Esophagus squamous epithelium (tissue), 5 donors: ENCODE measurements at regions not wholly inside any gene's neighbourhood (a gene's known extent, or its start where the extent isn't known, plus 50 kb on each side); places are given as distances from the start of the nearest gene placed in this dataset.
"Not testable (repeated sequence)": the region's sequence is repeated elsewhere in the genome, so short reads cannot be mapped to it uniquely, and the experiment has no call there.

Experiments
- DNase-seq: peaks from one replicate; lab custom pipeline; 2025; lab: John Stamatoyannopoulos, UW
- H3K27ac ChIP-seq, 4 donors: fragments of 200-600 bp; sonication (generic); one replicate each; pipeline ENCODE4 v1.5.1; 2016 to 2019; ENCODE audit warnings: mild to moderate bottlenecking in 1 of 4
- H3K27me3 ChIP-seq, 4 donors: fragments of 200-600 bp; sonication (generic); 1 replicate in 3 of 4; 2 replicates in 1 of 4; pipeline versions ENCODE4 v1.5.1 to v1.6.0; 2017 to 2021; ENCODE audit warnings: antibody characterized with exemption in 1 of 4
- H3K36me3 ChIP-seq, 3 donors: fragments of 200-600 bp; sonication (generic); one replicate each; pipeline ENCODE4 v1.5.1; 2016 to 2019
- H3K4me1 ChIP-seq, 3 donors: fragments of 200-600 bp; sonication (generic); one replicate each; pipeline ENCODE4 v1.5.1; 2017 to 2019
- H3K4me3 ChIP-seq, 4 donors: fragments of 200-600 bp; sonication (generic); 1 replicate in 3 of 4; 2 replicates in 1 of 4; pipeline ENCODE4 v1.5.1; 2016 to 2019; ENCODE audit warnings: mild to moderate bottlenecking in 2 of 4, moderate library complexity in 1 of 4
- H3K9me3 ChIP-seq, 3 donors: fragments of 200-600 bp; sonication (generic); one replicate each; pipeline ENCODE4 v1.5.1; 2016 to 2019
- CTCF ChIP-seq, 6 experiments: fragments of 450-650 bp in 4 of 6; fragments of 200-600 bp in 2 of 6; sonication (generic) in 2 of 6; IDR thresholded peaks; one replicate each; pipeline ENCODE4 v1.5.1; 2016 to 2019; ENCODE audit warnings: antibody characterized with exemption in 6 of 6, mild to moderate bottlenecking in 4 of 6, moderate library complexity in 4 of 6
- POLR2A ChIP-seq, 4 donors: fragments of 450-650 bp; IDR thresholded peaks; one replicate each; pipeline ENCODE4 v1.6.1; 2017; ENCODE audit warnings: antibody characterized with exemption in 4 of 4, mild to moderate bottlenecking in 4 of 4, moderate library complexity in 3 of 4
- WGBS, 2 donors: methylation state at CpG; one replicate each; pipeline ENCODE4 v1.1.5; 2018; 5-methylcytosine and 5-hydroxymethylcytosine counted together
- intact Hi-C: fragments of 100-400 bp; cut with DNase I; formaldehyde crosslinking; loops from one replicate; pipeline ENCODE4 v1.15.0; 2022
- donor health status: DM: yes; HTN: yes; CAD: no.

- WGBS, 2 donors, result 75 to 82% methylated on average over 5 of the region's 5 CpGs
- DNase-seq, result no peak
- Histone ChIP-seq H3K27ac (no peak overlapping the region), H3K27me3 (no peaks in the 10 kb centered on the region), H3K9me3 (no peaks in the 10 kb centered on the region), H3K4me3 (no peak overlapping the region), H3K36me3 (no peaks in the 10 kb centered on the region), H3K4me1 (no peaks in the 10 kb centered on the region)
- intact Hi-C loops, result no loop called here
- no peak for TF ChIP-seq CTCF (IDR thresholded peaks at IDR 0.05)
- no peak for TF ChIP-seq POLR2A (IDR thresholded peaks at IDR 0.05)
Observed at GRCh38 chr14:53260286-53260685, 107.2 kb upstream of the DDHD1 start.

GRCh38 chr14:53252141-53252540, 99.0 kb upstream of the DDHD1 start:
- Histone ChIP-seq H3K27me3 (no peaks in the 10 kb centered on the region), H3K4me1 (no peaks in the 10 kb centered on the region), H3K9me3 (no peaks in the 10 kb centered on the region), H3K4me3 (no peak overlapping the region), H3K36me3 (no peaks in the 10 kb centered on the region), H3K27ac (no peak overlapping the region)
- 59 to 68% methylated on average over 1 of the region's 1 CpG for whole genome bisulfite sequencing, 2 donors
- DNase-seq, result no peak
- no peak for TF ChIP-seq POLR2A (IDR thresholded peaks at IDR 0.05)
- TF ChIP-seq CTCF (IDR thresholded peaks at IDR 0.05), result no peak
- intact Hi-C loops, result no loop called here

- TF ChIP-seq POLR2A (IDR thresholded peaks at IDR 0.05) (no peak), CTCF (IDR thresholded peaks at IDR 0.05) (no peak)
- DNase-seq, result no peak
- Histone ChIP-seq H3K4me1 (no peaks in the 10 kb centered on the region), H3K36me3 (no peaks in the 10 kb centered on the region), H3K27ac (no peak overlapping the region), H3K27me3 (no peaks in the 10 kb centered on the region), H3K4me3 (no peak overlapping the region), H3K9me3 (peaks cover 0 to under 1% (median 0%) of the 10 kb centered on the region in 3 donors)
- WGBS, 2 donors, result 0 to 25% methylated on average over 1 of the region's 1 CpG
- intact Hi-C loops, result no loop called here
Observed at GRCh38 chr14:53249059-53249458, 95.9 kb upstream of the DDHD1 start.

GRCh38 chr14:53247596-53248370, 94.7 kb upstream of the DDHD1 start:
- Histone ChIP-seq H3K4me3 (no peak overlapping the region), H3K27ac (no peak overlapping the region), H3K27me3 (no peaks in the 10 kb centered on the region), H3K4me1 (no peaks in the 10 kb centered on the region), H3K9me3 (peaks cover 0 to 7% (median 0%) of the 10 kb centered on the region in 3 donors), H3K36me3 (no peaks in the 10 kb centered on the region)
- no peak for DNase-seq
- intact Hi-C loops, result no loop called here
- 75 to 83% methylated on average over 2 to 3 of the region's 4 CpGs for WGBS, 2 donors
- TF ChIP-seq CTCF (IDR thresholded peaks at IDR 0.05) (no peak), POLR2A (IDR thresholded peaks at IDR 0.05) (no peak)

- H3K36me3 ChIP-seq, H3K27ac ChIP-seq, H3K9me3 ChIP-seq, intact Hi-C loops, H3K4me3 ChIP-seq, DNase-seq, H3K27me3 ChIP-seq, H3K4me1 ChIP-seq: not testable (repeated sequence)
- WGBS, 2 donors, result 90 to 97% methylated on average over 3 of the region's 3 CpGs
Observed at GRCh38 chr14:53242898-53243297, 89.8 kb upstream of the DDHD1 start.
